ENCODE measurements at regions not wholly inside any gene's neighbourhood (a gene's known extent, or its start where the extent isn't known, plus 50 kb on each side); places are given as distances from the start of the nearest gene placed in this dataset.

- no peak for TF ChIP-seq CTCF (IDR thresholded peaks at IDR 0.05)
- H3K4me1 ChIP-seq: peaks cover 0 to 11% (median 3%) of the 10 kb centered on the region in 4 donors
- no peaks in the 10 kb centered on the region for H3K36me3 ChIP-seq
- intact Hi-C loops (cut with DNase I; ENCODE audit: low total_unique reads): no loop called here
- H3K27me3 ChIP-seq: no peaks in the 10 kb centered on the region
- no peak overlapping the region for H3K27ac ChIP-seq
- no peak overlapping the region for H3K4me3 ChIP-seq
- no peak for DNase-seq
- H3K9me3 ChIP-seq: no peaks in the 10 kb centered on the region
Observed at GRCh38 chr2:196376984-196377877, 205.9 kb upstream of the STK17B start.

- TF ChIP-seq CTCF (IDR thresholded peaks at IDR 0.05): no peak
- Histone ChIP-seq H3K4me1 (no peaks in the 10 kb centered on the region), H3K9me3 (no peaks in the 10 kb centered on the region), H3K36me3 (no peaks in the 10 kb centered on the region), H3K27me3 (no peaks in the 10 kb centered on the region), H3K27ac (no peak overlapping the region), H3K4me3 (no peak overlapping the region)
- DNase-seq: no peak
- intact Hi-C loops (cut with DNase I; ENCODE audit: low total_unique reads): no loop called here
Observed at GRCh38 chr2:196379600-196379999, 208.2 kb upstream of the STK17B start.

GRCh38 chr2:196380098-196380497 is 208.7 kb upstream of the STK17B start:
- TF ChIP-seq CTCF (IDR thresholded peaks at IDR 0.05): no peak
- H3K27me3 ChIP-seq: no peaks in the 10 kb centered on the region
- H3K27ac ChIP-seq: no peak overlapping the region
- DNase-seq: no peak
- no peaks in the 10 kb centered on the region for H3K4me1 ChIP-seq
- no peaks in the 10 kb centered on the region for H3K9me3 ChIP-seq
- no peak overlapping the region for H3K4me3 ChIP-seq
- intact Hi-C loops (cut with DNase I; ENCODE audit: low total_unique reads): no loop called here
- no peaks in the 10 kb centered on the region for H3K36me3 ChIP-seq

- Histone ChIP-seq H3K36me3 (no peaks in the 10 kb centered on the region), H3K9me3 (no peaks in the 10 kb centered on the region), H3K4me3 (no peak overlapping the region), H3K27ac (no peak overlapping the region), H3K27me3 (no peaks in the 10 kb centered on the region), H3K4me1 (no peaks in the 10 kb centered on the region)
- DNase-seq: no peak
- TF ChIP-seq CTCF (IDR thresholded peaks at IDR 0.05): no peak
- intact Hi-C loops (cut with DNase I; ENCODE audit: low total_unique reads): no loop called here
Observed at GRCh38 chr2:196380575-196380974, 209.2 kb upstream of the STK17B start.

GRCh38 chr2:196381464-196381863 is 210.1 kb upstream of the STK17B start:
- Histone ChIP-seq H3K4me3 (no peak overlapping the region), H3K36me3 (no peaks in the 10 kb centered on the region), H3K27me3 (no peaks in the 10 kb centered on the region), H3K4me1 (no peaks in the 10 kb centered on the region), H3K27ac (no peak overlapping the region), H3K9me3 (no peaks in the 10 kb centered on the region)
- intact Hi-C loops (cut with DNase I; ENCODE audit: low total_unique reads): no loop called here
- TF ChIP-seq CTCF (IDR thresholded peaks at IDR 0.05): no peak
- DNase-seq: no peak

Data from tibial artery (tissue), 4 donors.